A673 (cell line): ENCODE measurements at regions not wholly inside any gene's neighbourhood (a gene's known extent, or its start where the extent isn't known, plus 50 kb on each side); places are given as distances from the start of the nearest gene placed in this dataset.

Experiments used
- BruUV-seq: library from RNA; stranded (reverse); fragments of 400-500 nt; replicated peaks from 2 replicates; lab custom pipeline; 2021; lab: Mats Ljungman, UMichigan
- CTCF ChIA-PET: fragments of 300-600 bp; sonication (Branson Sonifier 250); formaldehyde crosslinking; loops from one replicate; lab custom pipeline; 2022; ENCODE audit warnings: antibody characterized with exemption; lab: Charles Lee
- POLR2A ChIA-PET: fragments of 300-600 bp; sonication (Branson Sonifier 250); formaldehyde crosslinking; loops from one replicate; lab custom pipeline; 2022; ENCODE audit warnings: antibody characterized with exemption; ENCODE audit not compliant: low non-redundant PET; lab: Charles Lee
- DNase-seq: peaks from one replicate; pipeline ENCODE4 v3.0.0-alpha.2; 2015; ENCODE audit warnings: low spot score
- H3K27ac ChIP-seq: fragments of 200-600 bp; sonication (generic); 2 replicates; pipeline ENCODE4 v1.5.1; 2016; ENCODE audit warnings: mixed run types, low read depth, mild to moderate bottlenecking, mixed read lengths, antibody characterized with exemption, low read length; ENCODE audit not compliant: poor library complexity, severe bottlenecking
- H3K27me3 ChIP-seq: fragments of 200-600 bp; sonication (generic); replicated peaks from 2 replicates; pipeline ENCODE4 v1.6.1; 2017; ENCODE audit warnings: mixed run types, low read depth, mild to moderate bottlenecking, mixed read lengths, antibody characterized with exemption, low read length; ENCODE audit not compliant: insufficient read depth, poor library complexity
- H3K36me3 ChIP-seq: fragments of 200-600 bp; sonication (generic); 2 replicates; pipeline ENCODE4 v1.6.1; 2016; ENCODE audit warnings: mixed run types, mild to moderate bottlenecking, mixed read lengths, antibody characterized with exemption, low read length; ENCODE audit not compliant: insufficient read depth, poor library complexity, severe bottlenecking
- H3K4me1 ChIP-seq: fragments of 200-600 bp; sonication (generic); 2 replicates; pipeline ENCODE4 v1.6.1; 2017; ENCODE audit warnings: mixed run types, mild to moderate bottlenecking, mixed read lengths, antibody characterized with exemption, low read length; ENCODE audit not compliant: insufficient read depth, poor library complexity, severe bottlenecking
- H3K4me3 ChIP-seq: fragments of 200-600 bp; sonication (generic); 2 replicates; pipeline ENCODE4 v1.5.1; 2016; ENCODE audit warnings: low read depth, mixed run types, mild to moderate bottlenecking, mixed read lengths, low read length; ENCODE audit not compliant: poor library complexity, severe bottlenecking
- H3K9me3 ChIP-seq: fragments of 200-600 bp; sonication (generic); 2 replicates; pipeline ENCODE4 v1.6.1; 2016; ENCODE audit warnings: mixed run types, low read depth, mild to moderate bottlenecking, mixed read lengths, antibody characterized with exemption, low read length; ENCODE audit not compliant: poor library complexity, severe bottlenecking
- CTCF ChIP-seq: fragments of 300-800, 200-600 bp; sonication (generic); conservative IDR thresholded peaks from 2 replicates; pipeline ENCODE4 v1.5.1; 2017; ENCODE audit warnings: low read depth, mild to moderate bottlenecking, antibody characterized with exemption, low read length, moderate library complexity, mixed read lengths
- EZH2 ChIP-seq: fragments of 200-600 bp; sonication (generic); IDR thresholded peaks from 2 replicates; pipeline ENCODE4 v1.6.1; 2017; ENCODE audit warnings: borderline replicate concordance, low read depth, mild to moderate bottlenecking, mixed read lengths, antibody characterized with exemption, low read length; ENCODE audit not compliant: poor library complexity, severe bottlenecking
- intact Hi-C: fragments of 100-400 bp; cut with micrococcal nuclease; formaldehyde crosslinking; loops from one replicate; pipeline ENCODE4 v1.10.0; 2022; ENCODE audit not compliant: unreplicated experiment

- TF ChIP-seq EZH2 = no peak
- TF ChIP-seq CTCF = no peak
- H3K36me3 ChIP-seq = no peaks in the 10 kb centered on the region
- no peak overlapping the region for H3K4me3 ChIP-seq
- no peaks in the 10 kb centered on the region for H3K9me3 ChIP-seq
- H3K4me1 ChIP-seq = no peaks in the 10 kb centered on the region
- DNase-seq = no peak
- intact Hi-C loops = no loop called here
- no peak overlapping the region for H3K27ac ChIP-seq
- ChIA-PET POLR2A (no interaction called here), CTCF (no interaction called here)
- peaks cover 17% of the 10 kb centered on the region for H3K27me3 ChIP-seq
- no TSS peak for BruUV-seq
Observed at GRCh38 chr18:8537400-8537799, 71.8 kb upstream of the RAB12 start.

GRCh38 chr18:8538935-8539334 is 70.3 kb upstream of the RAB12 start:
- Histone ChIP-seq H3K4me3 (no peak overlapping the region), H3K27ac (no peak overlapping the region), H3K27me3 (peaks cover 17% of the 10 kb centered on the region), H3K36me3 (no peaks in the 10 kb centered on the region), H3K4me1 (no peaks in the 10 kb centered on the region), H3K9me3 (no peaks in the 10 kb centered on the region)
- ChIA-PET POLR2A (interaction anchor here (0.7 kb wide), 1 partner anchor 74 kb away, joined by 3 read pairs; no protein-coding TSS in a partner anchor), CTCF (no interaction called here)
- no TSS peak for BruUV-seq
- intact Hi-C loops = no loop called here
- no peak for DNase-seq
- TF ChIP-seq EZH2 = no peak

- BruUV-seq = no TSS peak
- Histone ChIP-seq H3K4me3 (no peak overlapping the region), H3K4me1 (no peaks in the 10 kb centered on the region), H3K27me3 (peaks cover 50% of the 10 kb centered on the region), H3K9me3 (no peaks in the 10 kb centered on the region), H3K36me3 (no peaks in the 10 kb centered on the region), H3K27ac (no peak overlapping the region)
- ChIA-PET CTCF (no interaction called here), POLR2A (no interaction called here)
- DNase-seq = no peak
- TF ChIP-seq CTCF (no peak), EZH2 (no peak)
- intact Hi-C loops = no loop called here
Observed at GRCh38 chr18:8546677-8547076, 62.6 kb upstream of the RAB12 start.

GRCh38 chr18:8548186-8548585 is 61.1 kb upstream of the RAB12 start:
- ChIA-PET POLR2A (no interaction called here), CTCF (no interaction called here)
- Histone ChIP-seq H3K36me3 (no peaks in the 10 kb centered on the region), H3K9me3 (no peaks in the 10 kb centered on the region), H3K27ac (no peak overlapping the region), H3K4me3 (no peak overlapping the region), H3K4me1 (no peaks in the 10 kb centered on the region), H3K27me3 (peaks cover 48% of the 10 kb centered on the region)
- no peak for DNase-seq
- intact Hi-C loops = no loop called here
- TF ChIP-seq EZH2 (no peak), CTCF (no peak)
- no TSS peak for BruUV-seq
